OCI-LY1 (cell line): ENCODE measurements at regions not wholly inside any gene's neighbourhood (a gene's known extent, or its start where the extent isn't known, plus 50 kb on each side); places are given as distances from the start of the nearest gene placed in this dataset.

ENCODE experiments used
- EZH2 ChIP-seq: fragments of 200-600 bp; sonication (generic), shearing (Covaris generic); IDR thresholded peaks from 2 replicates; pipeline ENCODE4 v1.8.0; 2017; ENCODE audit warnings: borderline replicate concordance, mixed run types, mild to moderate bottlenecking, antibody characterized with exemption, low read length, moderate library complexity, mixed read lengths
- TF ChIP-seq, protein P1 (sequence below): fragments of 200-600 bp; sonication (generic), shearing (Covaris generic); IDR thresholded peaks from 2 replicates; pipeline ENCODE4 v1.5.1; 2017; ENCODE audit warnings: mild to moderate bottlenecking, antibody characterized with exemption, low read length, moderate library complexity, mixed read lengths

- TF ChIP-seq, protein P1, sequence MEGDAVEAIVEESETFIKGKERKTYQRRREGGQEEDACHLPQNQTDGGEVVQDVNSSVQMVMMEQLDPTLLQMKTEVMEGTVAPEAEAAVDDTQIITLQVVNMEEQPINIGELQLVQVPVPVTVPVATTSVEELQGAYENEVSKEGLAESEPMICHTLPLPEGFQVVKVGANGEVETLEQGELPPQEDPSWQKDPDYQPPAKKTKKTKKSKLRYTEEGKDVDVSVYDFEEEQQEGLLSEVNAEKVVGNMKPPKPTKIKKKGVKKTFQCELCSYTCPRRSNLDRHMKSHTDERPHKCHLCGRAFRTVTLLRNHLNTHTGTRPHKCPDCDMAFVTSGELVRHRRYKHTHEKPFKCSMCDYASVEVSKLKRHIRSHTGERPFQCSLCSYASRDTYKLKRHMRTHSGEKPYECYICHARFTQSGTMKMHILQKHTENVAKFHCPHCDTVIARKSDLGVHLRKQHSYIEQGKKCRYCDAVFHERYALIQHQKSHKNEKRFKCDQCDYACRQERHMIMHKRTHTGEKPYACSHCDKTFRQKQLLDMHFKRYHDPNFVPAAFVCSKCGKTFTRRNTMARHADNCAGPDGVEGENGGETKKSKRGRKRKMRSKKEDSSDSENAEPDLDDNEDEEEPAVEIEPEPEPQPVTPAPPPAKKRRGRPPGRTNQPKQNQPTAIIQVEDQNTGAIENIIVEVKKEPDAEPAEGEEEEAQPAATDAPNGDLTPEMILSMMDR: no peak
- no peak for TF ChIP-seq EZH2
Measured at GRCh38 chrX:50978920-50979682, 68.6 kb downstream of the BMP15 start.
